Psoas muscle (tissue), 7 donors: ENCODE measurements at regions not wholly inside any gene's neighbourhood (a gene's known extent, or its start where the extent isn't known, plus 50 kb on each side); places are given as distances from the start of the nearest gene placed in this dataset.

Source experiments
- ATAC-seq, 4 donors: fragments of 200-7000 bp; cut with Tn5 transposase; one replicate each; pipeline ENCODE4 v1.9.1; 2020; ENCODE audit warnings: moderate library complexity in 3 of 4, mild to moderate bottlenecking in 2 of 4
- DNase-seq, 2 donors: peaks; one replicate each; pipeline ENCODE4 v3.0.0-alpha.2; 2020
- H3K27ac ChIP-seq: fragments of 200-600 bp; one replicate; pipeline ENCODE4 v1.8.0; 2022
- H3K27me3 ChIP-seq, 3 donors: fragments of 200-600 bp in 1 of 3; one replicate each; pipeline versions ENCODE4 v1.6.1 to v1.8.0; 2013 to 2022; ENCODE audit warnings: low read length in 2 of 3, mild to moderate bottlenecking in 2 of 3, moderate library complexity in 1 of 3; ENCODE audit not compliant: insufficient read depth in 3 of 3
- H3K36me3 ChIP-seq, 2 donors: fragments of 200-600 bp in 1 of 2; one replicate each; pipeline versions ENCODE4 v1.6.1 to v1.8.0; 2013 to 2022; ENCODE audit warnings: low read depth in 1 of 2, mild to moderate bottlenecking in 1 of 2, moderate library complexity in 1 of 2; ENCODE audit not compliant: insufficient read depth in 1 of 2
- H3K4me1 ChIP-seq: fragments of 200-600 bp; one replicate; pipeline ENCODE4 v1.8.0; 2022
- H3K4me3 ChIP-seq: fragments of 200-600 bp; one replicate; pipeline ENCODE4 v1.8.0; 2022; ENCODE audit warnings: mild to moderate bottlenecking
- H3K9me3 ChIP-seq: fragments of 200-600 bp; one replicate; pipeline ENCODE4 v1.8.0; 2022
- WGBS, 3 donors: extraction: QIAGEN DNeasy Blood & Tissue Kit; methylation state at CpG; one replicate each; pipeline versions ENCODE4 v1.1.6 to v1.1.7; 2013; 5-methylcytosine and 5-hydroxymethylcytosine counted together
- intact Hi-C, 2 donors: fragments of 100-400 bp; cut with DNase I; formaldehyde crosslinking; loops; one replicate each; pipeline versions ENCODE4 v1.11.0 to v1.14.2; 2022
- TF ChIP-seq, protein P1 (sequence below): fragments of 200-600 bp; IDR thresholded peaks from one replicate; pipeline ENCODE4 v1.8.0; 2022; ENCODE audit warnings: antibody characterized with exemption
- donor health status: healthy with polysubstance abuse.
- donor health status: DM: no; HTN: no; CAD: no; lungs with moderate emphysema.
- donor health status: Bipolar disorder and iron deficiency.
- donor health status: healthy.
- donor health status: DM: yes; HTN: yes; CAD: no.
- donor health status: DM: no; HTN: no; CAD: no.
- donor health status: DM: yes; HTN: yes; CAD: no.

DNA sequence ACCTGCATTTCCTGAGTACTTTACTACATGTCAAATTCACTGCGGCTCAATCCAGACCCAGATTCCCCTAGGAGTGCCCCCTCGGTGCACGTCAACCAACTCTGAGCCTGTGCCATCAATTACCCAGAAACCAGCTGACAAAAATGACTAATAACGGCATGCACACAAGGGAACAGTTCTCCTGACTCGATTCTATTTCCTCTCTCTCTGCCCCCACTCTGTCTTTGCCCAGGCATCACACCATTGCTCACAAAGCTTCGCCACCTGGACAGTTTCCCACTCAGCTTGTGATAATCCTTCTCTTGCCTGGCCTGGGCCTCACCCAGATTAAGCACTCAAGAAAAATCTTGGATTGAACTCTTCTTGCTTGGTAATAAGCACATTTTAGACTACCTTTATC, 115.3 kb upstream of the NDUFV2 start:
- WGBS, 3 donors, result 64 to 74% (median 69%) methylated on average over 6 of the region's 6 CpGs
- peaks cover 12% of the 10 kb centered on the region for H3K4me1 ChIP-seq
- H3K27ac ChIP-seq, result no peak overlapping the region
- ATAC-seq (no peak), DNase-seq (no peak)
- H3K9me3 ChIP-seq, result no peaks in the 10 kb centered on the region
- no peaks in the 10 kb centered on the region for H3K27me3 ChIP-seq
- intact Hi-C loops, result loop anchor here (5.0 to 10.0 kb wide), 3 partner anchors 152 to 510 kb away; no protein-coding TSS in a partner anchor
- TF ChIP-seq, protein P1, sequence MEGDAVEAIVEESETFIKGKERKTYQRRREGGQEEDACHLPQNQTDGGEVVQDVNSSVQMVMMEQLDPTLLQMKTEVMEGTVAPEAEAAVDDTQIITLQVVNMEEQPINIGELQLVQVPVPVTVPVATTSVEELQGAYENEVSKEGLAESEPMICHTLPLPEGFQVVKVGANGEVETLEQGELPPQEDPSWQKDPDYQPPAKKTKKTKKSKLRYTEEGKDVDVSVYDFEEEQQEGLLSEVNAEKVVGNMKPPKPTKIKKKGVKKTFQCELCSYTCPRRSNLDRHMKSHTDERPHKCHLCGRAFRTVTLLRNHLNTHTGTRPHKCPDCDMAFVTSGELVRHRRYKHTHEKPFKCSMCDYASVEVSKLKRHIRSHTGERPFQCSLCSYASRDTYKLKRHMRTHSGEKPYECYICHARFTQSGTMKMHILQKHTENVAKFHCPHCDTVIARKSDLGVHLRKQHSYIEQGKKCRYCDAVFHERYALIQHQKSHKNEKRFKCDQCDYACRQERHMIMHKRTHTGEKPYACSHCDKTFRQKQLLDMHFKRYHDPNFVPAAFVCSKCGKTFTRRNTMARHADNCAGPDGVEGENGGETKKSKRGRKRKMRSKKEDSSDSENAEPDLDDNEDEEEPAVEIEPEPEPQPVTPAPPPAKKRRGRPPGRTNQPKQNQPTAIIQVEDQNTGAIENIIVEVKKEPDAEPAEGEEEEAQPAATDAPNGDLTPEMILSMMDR, result no peak
- no peak overlapping the region for H3K4me3 ChIP-seq
- H3K36me3 ChIP-seq, result no peaks in the 10 kb centered on the region

DNA sequence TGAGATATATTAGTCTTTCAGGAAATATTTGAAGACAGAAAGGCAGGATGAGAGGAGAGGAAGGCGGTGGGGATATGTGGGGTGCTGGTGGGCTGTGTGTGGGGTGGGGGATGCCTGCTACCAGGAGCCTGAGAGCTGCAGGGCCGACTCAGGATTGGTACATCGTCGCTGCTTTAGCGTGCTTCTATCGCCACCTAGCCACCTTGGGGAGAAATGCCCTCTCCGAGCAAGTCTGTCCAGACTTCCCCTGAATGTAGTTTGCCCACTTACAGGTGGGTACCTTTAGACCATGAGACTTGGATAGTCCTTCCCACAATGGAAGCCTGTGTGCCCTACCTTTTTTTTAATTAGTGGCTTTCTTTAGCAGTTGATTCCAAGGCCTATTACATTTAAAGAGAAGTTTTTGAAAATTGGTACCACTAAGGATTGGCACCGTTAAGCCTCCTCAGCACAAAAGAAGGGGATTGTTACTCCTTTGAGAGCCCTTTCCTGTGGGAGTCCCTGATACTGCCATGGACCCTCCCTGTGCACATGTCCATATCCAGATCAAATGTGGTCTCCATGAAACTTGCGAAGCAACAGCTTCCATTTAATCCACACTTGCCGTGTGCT, 114.1 kb upstream of the NDUFV2 start:
- Histone ChIP-seq H3K27ac (no peak overlapping the region), H3K9me3 (no peaks in the 10 kb centered on the region), H3K36me3 (no peaks in the 10 kb centered on the region), H3K4me3 (no peak overlapping the region), H3K4me1 (peaks cover 12% of the 10 kb centered on the region), H3K27me3 (no peaks in the 10 kb centered on the region)
- DNase-seq (peak; percentile 42 to 66), ATAC-seq (peak; percentile 40 to 69 (median 51))
- intact Hi-C loops, result loop anchor here (2.0 to 10.0 kb wide), 6 partner anchors 154 to 511 kb away; no protein-coding TSS in a partner anchor
- TF ChIP-seq, protein P1, result peak; percentile 74
- 34 to 36% (median 36%) methylated on average over 10 of the region's 10 CpGs for WGBS, 3 donors

DNA sequence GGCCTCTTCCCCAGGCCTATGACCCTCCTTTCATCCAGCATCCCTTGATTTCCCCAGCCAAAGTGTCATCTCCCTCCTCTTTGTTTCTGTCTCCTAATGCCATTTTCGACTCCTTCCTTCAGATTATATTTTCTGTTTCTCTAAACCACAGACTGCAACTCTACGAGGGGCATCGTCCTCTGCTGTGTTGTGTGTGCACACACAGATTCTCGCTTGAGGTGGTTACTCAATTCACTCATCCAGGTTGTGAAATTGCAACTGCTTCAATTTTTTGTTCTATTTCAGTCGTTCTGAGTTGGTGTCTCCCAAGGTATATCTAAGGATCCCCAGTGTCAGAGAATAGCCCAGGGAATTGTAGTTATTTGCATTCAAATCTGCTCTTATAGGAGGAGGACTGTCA, 113.5 kb upstream of the NDUFV2 start:
- Histone ChIP-seq H3K27ac (no peak overlapping the region), H3K36me3 (no peaks in the 10 kb centered on the region), H3K4me3 (no peak overlapping the region), H3K9me3 (no peaks in the 10 kb centered on the region), H3K4me1 (peaks cover 12% of the 10 kb centered on the region), H3K27me3 (no peaks in the 10 kb centered on the region)
- 74 to 82% (median 81%) methylated on average over 5 of the region's 5 CpGs for WGBS, 3 donors
- ATAC-seq, result no peak
- intact Hi-C loops, result loop anchor here (2.0 to 10.0 kb wide), 6 partner anchors 154 to 512 kb away; no protein-coding TSS in a partner anchor
- no peak for DNase-seq
- TF ChIP-seq, protein P1, result no peak

DNA sequence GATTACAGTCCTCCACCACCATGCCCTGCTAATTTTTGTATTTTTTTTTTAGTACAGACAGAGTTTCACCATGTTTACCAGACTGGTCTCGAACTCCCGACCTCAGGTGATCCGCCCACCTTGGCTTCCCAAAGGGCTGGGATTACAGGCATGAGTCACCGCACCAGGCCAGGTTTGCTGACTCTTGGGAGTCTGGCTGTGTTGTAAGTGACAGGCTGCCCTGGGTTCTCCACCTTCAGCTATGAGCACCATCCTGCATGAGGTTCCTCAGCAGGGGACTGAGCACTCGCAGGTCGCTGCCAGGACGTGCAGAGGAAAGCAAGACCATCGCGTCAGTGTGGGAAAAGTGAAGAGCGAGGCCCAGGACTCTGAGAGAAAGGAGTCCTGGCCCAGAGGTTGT, 112.6 kb upstream of the NDUFV2 start:
- ATAC-seq, result peak; percentile 18 to 53 (median 44)
- no peak for DNase-seq
- H3K27ac ChIP-seq, result peak overlapping the region; percentile 72
- intact Hi-C loops, result loop anchor here (2.0 to 10.0 kb wide), 6 partner anchors 155 to 513 kb away; no protein-coding TSS in a partner anchor
- TF ChIP-seq, protein P1, result no peak
- H3K36me3 ChIP-seq, result no peaks in the 10 kb centered on the region
- WGBS, 3 donors, result 81 to 90% (median 84%) methylated on average over 10 of the region's 10 CpGs
- no peak overlapping the region for H3K4me3 ChIP-seq
- peaks cover 12% of the 10 kb centered on the region for H3K4me1 ChIP-seq
- H3K27me3 ChIP-seq, result no peaks in the 10 kb centered on the region
- no peaks in the 10 kb centered on the region for H3K9me3 ChIP-seq
